SK-N-SH (cell line): ENCODE measurements at regions not wholly inside any gene's neighbourhood (a gene's known extent, or its start where the extent isn't known, plus 50 kb on each side); places are given as distances from the start of the nearest gene placed in this dataset.

Source experiments
- EZH2phosphoT487 ChIP-seq: fragments of 200-600 bp; sonication (generic); IDR thresholded peaks from 2 replicates; pipeline ENCODE4 v1.6.1; 2017; ENCODE audit warnings: low read depth, mixed run types, mild to moderate bottlenecking, antibody characterized with exemption, moderate library complexity, borderline replicate concordance
- NRF1 ChIP-seq: IDR thresholded peaks from 2 replicates; pipeline ENCODE4 v1.6.1; 2012; ENCODE audit warnings: low read depth, mild to moderate bottlenecking, low read length
- RFX5 ChIP-seq: IDR thresholded peaks from 2 replicates; pipeline ENCODE4 v1.6.1; 2012; ENCODE audit warnings: mild to moderate bottlenecking, improper control_type of control experiment, low read length
- TF ChIP-seq, protein P1 (sequence below): fragments of 200-600 bp; sonication (generic); IDR thresholded peaks from 2 replicates; pipeline ENCODE4 v1.6.1; 2017; ENCODE audit warnings: antibody characterized with exemption, mild to moderate bottlenecking, moderate library complexity

DNA sequence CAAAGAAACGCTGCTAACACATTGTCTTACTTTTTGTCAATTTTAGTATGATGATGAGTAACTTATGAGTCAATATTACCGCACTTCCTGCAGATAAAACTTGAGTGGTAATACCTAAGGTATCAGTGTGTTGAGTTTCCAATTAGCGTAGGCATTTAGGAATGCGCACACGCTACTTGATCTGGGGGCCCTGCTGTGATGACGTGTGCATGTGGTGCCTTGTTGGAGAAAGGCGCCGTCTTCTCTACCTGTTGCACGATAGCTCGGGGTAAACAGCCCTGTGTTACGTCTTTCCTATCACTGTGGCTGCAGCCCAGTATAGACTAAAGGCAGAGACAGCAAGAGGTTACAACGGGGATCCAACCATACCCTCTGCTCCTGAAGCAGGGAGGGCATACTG, 476.8 kb upstream of the ADARB2 start:
- TF ChIP-seq RFX5 = no peak
- TF ChIP-seq EZH2phosphoT487 = no peak
- TF ChIP-seq, protein P1, sequence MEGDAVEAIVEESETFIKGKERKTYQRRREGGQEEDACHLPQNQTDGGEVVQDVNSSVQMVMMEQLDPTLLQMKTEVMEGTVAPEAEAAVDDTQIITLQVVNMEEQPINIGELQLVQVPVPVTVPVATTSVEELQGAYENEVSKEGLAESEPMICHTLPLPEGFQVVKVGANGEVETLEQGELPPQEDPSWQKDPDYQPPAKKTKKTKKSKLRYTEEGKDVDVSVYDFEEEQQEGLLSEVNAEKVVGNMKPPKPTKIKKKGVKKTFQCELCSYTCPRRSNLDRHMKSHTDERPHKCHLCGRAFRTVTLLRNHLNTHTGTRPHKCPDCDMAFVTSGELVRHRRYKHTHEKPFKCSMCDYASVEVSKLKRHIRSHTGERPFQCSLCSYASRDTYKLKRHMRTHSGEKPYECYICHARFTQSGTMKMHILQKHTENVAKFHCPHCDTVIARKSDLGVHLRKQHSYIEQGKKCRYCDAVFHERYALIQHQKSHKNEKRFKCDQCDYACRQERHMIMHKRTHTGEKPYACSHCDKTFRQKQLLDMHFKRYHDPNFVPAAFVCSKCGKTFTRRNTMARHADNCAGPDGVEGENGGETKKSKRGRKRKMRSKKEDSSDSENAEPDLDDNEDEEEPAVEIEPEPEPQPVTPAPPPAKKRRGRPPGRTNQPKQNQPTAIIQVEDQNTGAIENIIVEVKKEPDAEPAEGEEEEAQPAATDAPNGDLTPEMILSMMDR = no peak
- no peak for TF ChIP-seq NRF1
